ENCODE measurements at regions not wholly inside any gene's neighbourhood (a gene's known extent, or its start where the extent isn't known, plus 50 kb on each side); places are given as distances from the start of the nearest gene placed in this dataset.

DNA sequence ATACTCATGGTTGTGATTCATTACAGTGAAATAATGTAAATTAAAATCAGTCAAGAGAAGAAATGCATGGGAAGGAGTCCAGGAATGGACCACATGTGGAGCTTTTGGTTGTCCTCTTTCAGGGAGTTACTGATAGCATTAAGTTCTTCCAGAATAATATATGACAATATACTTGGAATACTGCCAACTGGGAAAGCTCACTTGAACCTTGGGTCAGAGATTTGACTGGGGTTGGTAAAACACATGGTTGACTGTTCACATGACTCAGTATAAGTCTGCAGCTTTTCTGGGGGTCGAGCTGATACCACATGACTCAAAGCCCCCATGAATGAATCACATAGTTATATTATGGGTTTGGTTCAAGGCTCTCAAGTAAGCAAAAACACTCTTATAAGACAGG, 1109.0 kb upstream of the CHAC2 start:
- TF ChIP-seq, protein P1, sequence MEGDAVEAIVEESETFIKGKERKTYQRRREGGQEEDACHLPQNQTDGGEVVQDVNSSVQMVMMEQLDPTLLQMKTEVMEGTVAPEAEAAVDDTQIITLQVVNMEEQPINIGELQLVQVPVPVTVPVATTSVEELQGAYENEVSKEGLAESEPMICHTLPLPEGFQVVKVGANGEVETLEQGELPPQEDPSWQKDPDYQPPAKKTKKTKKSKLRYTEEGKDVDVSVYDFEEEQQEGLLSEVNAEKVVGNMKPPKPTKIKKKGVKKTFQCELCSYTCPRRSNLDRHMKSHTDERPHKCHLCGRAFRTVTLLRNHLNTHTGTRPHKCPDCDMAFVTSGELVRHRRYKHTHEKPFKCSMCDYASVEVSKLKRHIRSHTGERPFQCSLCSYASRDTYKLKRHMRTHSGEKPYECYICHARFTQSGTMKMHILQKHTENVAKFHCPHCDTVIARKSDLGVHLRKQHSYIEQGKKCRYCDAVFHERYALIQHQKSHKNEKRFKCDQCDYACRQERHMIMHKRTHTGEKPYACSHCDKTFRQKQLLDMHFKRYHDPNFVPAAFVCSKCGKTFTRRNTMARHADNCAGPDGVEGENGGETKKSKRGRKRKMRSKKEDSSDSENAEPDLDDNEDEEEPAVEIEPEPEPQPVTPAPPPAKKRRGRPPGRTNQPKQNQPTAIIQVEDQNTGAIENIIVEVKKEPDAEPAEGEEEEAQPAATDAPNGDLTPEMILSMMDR (IDR thresholded peaks at IDR 0.05; ENCODE audit: unreplicated experiment), result no peak
- H3K27ac Mint-ChIP-seq, result no peak overlapping the region

DNA sequence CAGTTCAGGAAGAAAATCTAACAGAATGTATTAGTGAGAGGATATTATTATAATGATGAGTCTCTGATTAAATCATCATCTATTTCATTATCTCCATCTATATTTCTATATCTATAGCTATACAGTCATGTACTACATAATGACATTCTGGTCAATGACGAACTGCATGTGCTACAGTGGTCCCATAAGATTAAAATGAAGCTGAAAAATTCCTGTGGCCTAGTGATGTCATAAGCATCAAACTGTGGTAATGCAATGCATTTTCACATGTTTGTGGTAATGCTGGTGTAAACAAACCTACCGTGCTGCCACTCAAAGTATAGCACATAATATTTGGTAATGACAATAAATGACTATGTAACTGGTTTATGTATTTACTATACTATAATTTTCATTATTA, 1127.9 kb upstream of the CHAC2 start:
- Mint-ChIP-seq H3K27ac (no peak overlapping the region), H3K36me3 (ENCODE audit: insufficient read depth) (no peaks in the 10 kb centered on the region), H3K4me1 (ENCODE audit: low read depth) (no peaks in the 10 kb centered on the region), H3K27me3 (no peaks in the 10 kb centered on the region), H3K4me3 (ENCODE audit: low read depth) (no peak overlapping the region), H3K9me3 (ENCODE audit: low read depth) (peaks cover 8% of the 10 kb centered on the region)
- TF ChIP-seq, protein P1 (IDR thresholded peaks at IDR 0.05; ENCODE audit: unreplicated experiment), result no peak
- no peak for DNase-seq (ENCODE audit: low spot score, unreplicated experiment)

More for the DNA sequence above, 1109.0 kb upstream of the CHAC2 start:
- DNase-seq (ENCODE audit: low spot score, unreplicated experiment), result no peak
- no peak overlapping the region for H3K4me3 Mint-ChIP-seq (ENCODE audit: low read depth)
- H3K9me3 Mint-ChIP-seq (ENCODE audit: low read depth), result peaks cover 4% of the 10 kb centered on the region
- H3K36me3 Mint-ChIP-seq (ENCODE audit: insufficient read depth), result no peaks in the 10 kb centered on the region
- no peaks in the 10 kb centered on the region for H3K4me1 Mint-ChIP-seq (ENCODE audit: low read depth)
- H3K27me3 Mint-ChIP-seq, result no peaks in the 10 kb centered on the region

DNA sequence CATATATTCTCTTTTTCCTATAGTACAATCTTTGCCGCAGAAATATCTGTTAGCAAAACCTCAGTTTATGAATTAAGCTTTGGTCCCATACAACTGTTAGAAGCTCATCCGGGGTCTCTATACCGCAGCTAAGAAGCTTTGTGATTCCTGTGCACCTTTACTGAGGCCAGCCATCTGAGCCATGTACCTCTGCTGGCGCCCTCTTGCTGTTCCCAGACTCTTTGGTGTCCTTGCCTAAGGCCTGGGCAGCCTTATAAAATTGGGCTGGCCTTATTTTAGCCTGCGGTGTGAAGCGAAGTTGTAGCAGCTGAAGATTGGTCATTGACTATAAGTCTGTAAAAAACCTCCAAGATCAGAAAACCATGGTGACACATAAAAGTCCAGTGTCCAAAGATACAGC, 1135.1 kb upstream of the CHAC2 start:
- Mint-ChIP-seq H3K4me1 (ENCODE audit: low read depth) (no peaks in the 10 kb centered on the region), H3K27me3 (no peaks in the 10 kb centered on the region), H3K27ac (peak overlapping the region; percentile 53), H3K36me3 (ENCODE audit: insufficient read depth) (no peaks in the 10 kb centered on the region), H3K9me3 (ENCODE audit: low read depth) (peaks cover 6% of the 10 kb centered on the region), H3K4me3 (ENCODE audit: low read depth) (no peak overlapping the region)
- no peak for DNase-seq (ENCODE audit: low spot score, unreplicated experiment)
- TF ChIP-seq, protein P1 (IDR thresholded peaks at IDR 0.05; ENCODE audit: unreplicated experiment), result no peak

DNA sequence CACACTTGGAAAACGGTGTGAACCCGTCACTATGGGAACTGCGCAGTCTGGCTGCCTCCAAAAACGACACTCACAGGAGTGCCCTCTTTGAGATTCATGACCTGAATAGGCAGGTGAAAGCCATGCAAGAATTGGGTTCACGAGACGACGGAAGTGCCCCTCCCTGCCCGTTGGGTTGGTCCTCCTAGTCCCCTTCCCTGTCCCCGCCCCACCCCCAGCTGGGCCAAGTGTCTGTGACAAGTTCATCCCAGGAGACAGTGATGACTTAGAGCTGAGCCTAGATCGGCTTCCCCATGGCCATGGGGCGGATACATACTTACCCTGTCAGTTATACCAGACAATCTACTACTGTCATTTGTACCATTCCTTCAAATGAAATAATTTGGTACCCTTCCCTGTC, 1137.7 kb upstream of the CHAC2 start:
- H3K36me3 Mint-ChIP-seq (ENCODE audit: insufficient read depth), result no peaks in the 10 kb centered on the region

DNA sequence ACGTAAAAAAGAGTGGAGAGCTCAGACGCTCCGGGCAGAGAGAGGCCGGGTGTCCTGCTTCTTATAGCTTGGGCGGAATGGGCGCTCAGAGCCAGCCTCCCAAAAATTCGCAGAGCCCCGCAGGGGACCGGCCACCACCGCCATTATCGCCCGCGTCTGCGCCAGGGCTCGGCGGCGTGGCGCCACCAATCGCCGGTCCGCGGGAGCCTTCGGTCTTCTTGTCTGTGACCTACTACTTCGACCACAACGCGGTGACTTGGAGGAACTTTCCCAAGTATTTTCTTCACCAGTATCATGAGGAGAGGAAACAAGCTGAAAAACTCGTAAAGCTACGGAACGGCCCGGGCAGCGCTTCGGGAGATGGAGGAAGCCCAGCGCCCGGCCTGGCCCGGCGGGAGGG, 1138.1 kb upstream of the CHAC2 start:
- TF ChIP-seq, protein P1 (IDR thresholded peaks at IDR 0.05; ENCODE audit: unreplicated experiment), result no peak
- DNase-seq (ENCODE audit: low spot score, unreplicated experiment), result no peak
- Mint-ChIP-seq H3K27ac (no peak overlapping the region), H3K27me3 (no peaks in the 10 kb centered on the region), H3K4me1 (ENCODE audit: low read depth) (no peaks in the 10 kb centered on the region), H3K36me3 (ENCODE audit: insufficient read depth) (no peaks in the 10 kb centered on the region), H3K4me3 (ENCODE audit: low read depth) (no peak overlapping the region), H3K9me3 (ENCODE audit: low read depth) (peaks cover 6% of the 10 kb centered on the region)

More for the DNA sequence above, 1137.7 kb upstream of the CHAC2 start:
- no peak for DNase-seq (ENCODE audit: low spot score, unreplicated experiment)
- H3K4me3 Mint-ChIP-seq (ENCODE audit: low read depth), result no peak overlapping the region
- H3K9me3 Mint-ChIP-seq (ENCODE audit: low read depth), result peaks cover 6% of the 10 kb centered on the region
- H3K27ac Mint-ChIP-seq, result no peak overlapping the region
- TF ChIP-seq, protein P1 (IDR thresholded peaks at IDR 0.05; ENCODE audit: unreplicated experiment), result no peak
- H3K27me3 Mint-ChIP-seq, result no peaks in the 10 kb centered on the region
- no peaks in the 10 kb centered on the region for H3K4me1 Mint-ChIP-seq (ENCODE audit: low read depth)

Measured in progenitor cell of endocrine pancreas (in vitro differentiated cells).